ENCODE measurements at regions not wholly inside any gene's neighbourhood (a gene's known extent, or its start where the extent isn't known, plus 50 kb on each side); places are given as distances from the start of the nearest gene placed in this dataset.

DNA sequence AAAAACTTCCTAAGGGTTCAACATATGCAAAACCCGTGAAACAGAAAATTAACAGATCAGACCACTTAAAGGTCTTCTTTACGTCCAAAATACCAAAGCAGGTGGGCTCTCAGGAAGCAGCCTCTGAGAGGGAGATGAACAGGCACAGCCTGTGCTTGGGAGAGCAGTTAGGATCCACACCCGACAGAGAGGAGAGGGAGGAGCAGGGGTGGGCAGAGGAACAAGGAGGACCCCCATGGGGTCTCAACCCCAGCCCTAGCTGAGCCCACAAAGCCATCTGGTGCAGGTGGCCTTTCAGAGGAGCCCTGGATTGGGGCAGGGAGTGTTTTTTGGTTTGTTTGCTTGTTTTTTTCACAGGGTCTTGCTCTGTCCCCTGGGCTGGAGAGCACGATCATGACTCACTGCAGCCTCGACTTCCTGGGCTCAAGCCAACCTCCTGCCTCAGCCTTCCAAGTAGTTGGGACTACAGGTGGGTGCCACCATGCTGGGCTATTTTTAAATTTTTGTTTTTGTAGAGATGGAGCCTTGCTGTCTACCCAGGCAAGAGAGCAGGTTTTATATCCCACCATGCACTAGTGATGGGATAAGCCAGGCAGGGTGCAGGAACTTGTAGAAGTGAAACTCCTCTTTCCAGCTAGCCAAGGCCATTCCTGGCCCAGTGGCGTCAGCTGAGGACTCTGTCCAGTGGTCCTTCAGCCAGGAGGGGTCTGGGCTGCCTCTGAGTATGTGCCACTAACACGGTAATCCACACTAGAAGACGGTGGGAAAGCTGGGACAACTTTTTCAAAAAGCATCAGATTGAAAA, 154.1 kb upstream of the HDAC4 start:
- H3K27ac ChIP-seq = no peak overlapping the region
- H3K4me3 ChIP-seq = no peak overlapping the region
- DNase-seq = no peak
- TF ChIP-seq, protein P1, sequence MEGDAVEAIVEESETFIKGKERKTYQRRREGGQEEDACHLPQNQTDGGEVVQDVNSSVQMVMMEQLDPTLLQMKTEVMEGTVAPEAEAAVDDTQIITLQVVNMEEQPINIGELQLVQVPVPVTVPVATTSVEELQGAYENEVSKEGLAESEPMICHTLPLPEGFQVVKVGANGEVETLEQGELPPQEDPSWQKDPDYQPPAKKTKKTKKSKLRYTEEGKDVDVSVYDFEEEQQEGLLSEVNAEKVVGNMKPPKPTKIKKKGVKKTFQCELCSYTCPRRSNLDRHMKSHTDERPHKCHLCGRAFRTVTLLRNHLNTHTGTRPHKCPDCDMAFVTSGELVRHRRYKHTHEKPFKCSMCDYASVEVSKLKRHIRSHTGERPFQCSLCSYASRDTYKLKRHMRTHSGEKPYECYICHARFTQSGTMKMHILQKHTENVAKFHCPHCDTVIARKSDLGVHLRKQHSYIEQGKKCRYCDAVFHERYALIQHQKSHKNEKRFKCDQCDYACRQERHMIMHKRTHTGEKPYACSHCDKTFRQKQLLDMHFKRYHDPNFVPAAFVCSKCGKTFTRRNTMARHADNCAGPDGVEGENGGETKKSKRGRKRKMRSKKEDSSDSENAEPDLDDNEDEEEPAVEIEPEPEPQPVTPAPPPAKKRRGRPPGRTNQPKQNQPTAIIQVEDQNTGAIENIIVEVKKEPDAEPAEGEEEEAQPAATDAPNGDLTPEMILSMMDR (IDR thresholded peaks at IDR 0.05) = no peak
- TF ChIP-seq POLR2A (IDR thresholded peaks at IDR 0.05) = no peak
- H3K27me3 ChIP-seq = no peaks in the 10 kb centered on the region
- no peaks in the 10 kb centered on the region for H3K36me3 ChIP-seq
- H3K9me3 ChIP-seq = no peaks in the 10 kb centered on the region
- no peaks in the 10 kb centered on the region for H3K4me1 ChIP-seq

DNA sequence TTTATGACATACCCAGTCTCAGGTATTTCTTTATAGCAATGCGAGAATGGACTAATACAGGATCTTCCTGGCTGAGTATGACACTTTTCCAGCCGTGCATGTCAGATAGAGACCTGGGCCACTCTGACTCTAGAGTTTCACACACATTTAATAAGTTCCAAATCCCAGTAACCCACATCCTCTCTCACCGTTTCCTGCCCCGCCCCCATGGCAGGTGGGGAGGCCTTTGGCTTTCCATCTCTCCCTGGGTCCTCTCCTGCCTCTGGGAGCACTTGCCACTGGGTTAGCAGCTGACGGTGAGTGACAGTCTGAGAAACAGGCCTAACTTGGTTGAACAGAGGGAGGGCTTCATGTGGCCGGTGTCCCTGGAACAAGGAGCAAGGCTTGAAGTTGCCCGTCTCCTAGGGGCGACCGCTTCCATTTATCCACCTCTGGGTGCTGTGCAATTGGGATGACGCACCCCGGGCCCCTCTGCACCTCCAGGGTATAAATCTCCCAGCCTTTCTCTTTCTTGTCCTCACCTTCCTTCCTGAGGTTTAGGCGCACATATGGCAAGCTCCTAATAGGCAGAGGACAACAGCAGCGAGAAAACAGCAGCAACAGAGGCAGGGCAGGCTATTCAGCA, 152.7 kb upstream of the HDAC4 start:
- DNase-seq = peak in 1 of 3 donors; percentile 43
- no peaks in the 10 kb centered on the region for H3K27me3 ChIP-seq
- no peak for TF ChIP-seq POLR2A (IDR thresholded peaks at IDR 0.05)
- TF ChIP-seq, protein P1 (IDR thresholded peaks at IDR 0.05) = no peak
- H3K9me3 ChIP-seq = no peaks in the 10 kb centered on the region
- H3K4me3 ChIP-seq = no peak overlapping the region
- no peaks in the 10 kb centered on the region for H3K36me3 ChIP-seq
- H3K27ac ChIP-seq = no peak overlapping the region
- no peaks in the 10 kb centered on the region for H3K4me1 ChIP-seq

DNA sequence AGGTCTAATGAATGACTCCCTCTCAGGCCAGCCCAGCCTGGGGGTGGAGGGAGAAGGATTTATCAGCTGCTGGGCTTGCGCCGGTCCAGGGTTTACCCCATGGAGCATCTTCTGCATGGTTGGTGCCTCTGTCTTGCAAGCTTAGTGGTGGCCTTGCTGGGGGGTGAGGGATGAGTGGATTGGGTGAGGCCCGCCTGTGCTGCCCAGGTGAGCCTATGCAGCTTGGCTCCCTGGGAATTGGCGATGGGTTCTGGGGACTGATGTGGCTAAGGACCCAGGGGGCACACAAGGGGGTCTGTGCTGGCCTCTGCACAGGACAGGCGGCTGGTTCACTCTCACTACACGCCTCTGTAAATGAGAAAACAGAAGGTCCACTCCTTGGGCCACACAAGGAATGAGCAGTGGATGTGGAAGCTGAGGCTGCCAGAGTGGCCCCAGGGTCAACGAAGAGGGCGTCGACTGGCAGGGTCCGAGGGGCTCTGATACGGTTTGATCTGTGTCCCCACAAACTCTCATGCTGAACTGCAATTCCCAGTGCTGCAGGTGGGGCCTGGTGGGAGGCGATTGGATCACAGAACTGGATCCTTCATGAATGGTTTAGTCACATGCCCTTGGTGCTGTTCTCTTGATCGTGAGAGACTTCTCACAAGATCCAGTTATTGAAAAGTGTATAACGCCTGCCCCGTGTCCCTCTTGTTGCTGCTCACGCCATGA, 151.6 kb upstream of the HDAC4 start:
- Histone ChIP-seq H3K27ac (no peak overlapping the region), H3K36me3 (no peaks in the 10 kb centered on the region), H3K9me3 (no peaks in the 10 kb centered on the region), H3K4me3 (no peak overlapping the region), H3K4me1 (no peaks in the 10 kb centered on the region), H3K27me3 (no peaks in the 10 kb centered on the region)
- peak in 1 of 3 donors; percentile 25 for DNase-seq
- TF ChIP-seq, protein P1 (IDR thresholded peaks at IDR 0.05) = no peak
- TF ChIP-seq POLR2A (IDR thresholded peaks at IDR 0.05) = no peak

DNA sequence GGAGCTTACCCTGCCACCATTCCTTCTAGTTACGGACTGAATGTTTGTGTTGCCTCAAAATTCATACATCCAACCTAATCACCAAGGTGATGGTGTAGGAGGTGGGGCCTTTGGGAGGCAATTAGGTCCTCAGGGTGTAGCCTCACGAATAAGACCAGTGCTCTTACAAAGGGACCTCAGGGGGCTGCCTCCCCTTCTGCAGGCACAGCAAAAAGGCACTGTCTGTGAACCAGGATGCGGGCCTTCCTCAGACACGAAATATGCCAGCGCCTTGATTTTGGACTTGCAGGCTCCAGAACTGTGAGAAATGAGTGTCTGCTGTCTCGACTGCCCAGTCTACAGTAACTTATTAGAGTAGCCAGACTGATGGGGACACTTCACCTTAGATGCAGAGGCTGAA, 150.4 kb upstream of the HDAC4 start:
- Histone ChIP-seq H3K4me1 (no peaks in the 10 kb centered on the region), H3K9me3 (no peaks in the 10 kb centered on the region), H3K4me3 (no peak overlapping the region), H3K36me3 (no peaks in the 10 kb centered on the region), H3K27ac (no peak overlapping the region), H3K27me3 (no peaks in the 10 kb centered on the region)
- no peak for DNase-seq
- TF ChIP-seq POLR2A (IDR thresholded peaks at IDR 0.05) = no peak
- TF ChIP-seq, protein P1 (IDR thresholded peaks at IDR 0.05) = no peak

DNA sequence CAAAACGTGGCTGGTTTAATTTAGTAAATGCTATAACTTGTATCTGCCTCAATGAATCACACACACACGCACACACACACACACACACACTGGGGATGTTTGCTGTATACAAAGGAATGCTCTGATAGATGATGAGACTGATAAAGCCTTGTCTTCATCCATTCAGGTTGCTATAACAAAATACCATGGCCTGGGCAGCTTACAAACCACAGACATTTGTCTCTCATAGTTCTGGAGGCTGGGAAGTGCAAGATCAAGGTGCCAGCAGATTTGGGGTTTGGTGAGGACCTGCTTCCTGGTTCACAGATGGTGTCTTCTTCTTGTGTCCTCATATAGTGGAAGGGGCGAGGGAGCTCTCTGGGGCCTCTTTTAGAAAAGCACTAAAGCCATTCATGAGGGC, 149.5 kb upstream of the HDAC4 start:
- H3K4me1 ChIP-seq = no peaks in the 10 kb centered on the region
- no peak overlapping the region for H3K4me3 ChIP-seq
- DNase-seq = no peak
- TF ChIP-seq, protein P1 (IDR thresholded peaks at IDR 0.05) = no peak
- no peak for TF ChIP-seq POLR2A (IDR thresholded peaks at IDR 0.05)
- no peaks in the 10 kb centered on the region for H3K27me3 ChIP-seq
- no peak overlapping the region for H3K27ac ChIP-seq
- H3K9me3 ChIP-seq = no peaks in the 10 kb centered on the region
- H3K36me3 ChIP-seq = no peaks in the 10 kb centered on the region
